ENCODE measurements at regions not wholly inside any gene's neighbourhood (a gene's known extent, or its start where the extent isn't known, plus 50 kb on each side); places are given as distances from the start of the nearest gene placed in this dataset.

DNA sequence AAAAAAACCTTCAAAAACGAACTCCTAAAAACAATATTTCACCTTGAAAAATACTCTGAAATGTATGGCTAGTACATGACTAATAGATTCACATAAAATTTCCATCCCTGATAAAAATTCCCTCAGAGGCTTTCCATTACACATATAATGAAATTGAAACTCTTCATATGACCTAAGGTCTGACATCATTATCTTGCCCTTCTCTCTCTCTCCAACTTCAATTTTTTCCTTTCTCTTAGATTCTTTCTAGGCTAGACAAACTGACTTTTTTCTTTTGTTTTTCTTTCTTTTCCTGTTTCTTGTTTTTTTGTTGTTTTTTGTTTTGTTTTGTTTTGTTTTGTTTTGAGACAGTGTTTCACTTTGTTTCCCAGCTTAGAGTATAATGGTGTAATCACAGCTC is 1220.5 kb downstream of the ROBO2 start:
- no peak for TF ChIP-seq POLR2AphosphoS5 (IDR thresholded peaks at IDR 0.05)
- TF ChIP-seq, protein P1, sequence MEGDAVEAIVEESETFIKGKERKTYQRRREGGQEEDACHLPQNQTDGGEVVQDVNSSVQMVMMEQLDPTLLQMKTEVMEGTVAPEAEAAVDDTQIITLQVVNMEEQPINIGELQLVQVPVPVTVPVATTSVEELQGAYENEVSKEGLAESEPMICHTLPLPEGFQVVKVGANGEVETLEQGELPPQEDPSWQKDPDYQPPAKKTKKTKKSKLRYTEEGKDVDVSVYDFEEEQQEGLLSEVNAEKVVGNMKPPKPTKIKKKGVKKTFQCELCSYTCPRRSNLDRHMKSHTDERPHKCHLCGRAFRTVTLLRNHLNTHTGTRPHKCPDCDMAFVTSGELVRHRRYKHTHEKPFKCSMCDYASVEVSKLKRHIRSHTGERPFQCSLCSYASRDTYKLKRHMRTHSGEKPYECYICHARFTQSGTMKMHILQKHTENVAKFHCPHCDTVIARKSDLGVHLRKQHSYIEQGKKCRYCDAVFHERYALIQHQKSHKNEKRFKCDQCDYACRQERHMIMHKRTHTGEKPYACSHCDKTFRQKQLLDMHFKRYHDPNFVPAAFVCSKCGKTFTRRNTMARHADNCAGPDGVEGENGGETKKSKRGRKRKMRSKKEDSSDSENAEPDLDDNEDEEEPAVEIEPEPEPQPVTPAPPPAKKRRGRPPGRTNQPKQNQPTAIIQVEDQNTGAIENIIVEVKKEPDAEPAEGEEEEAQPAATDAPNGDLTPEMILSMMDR (IDR thresholded peaks at IDR 0.05) = no peak
- TF ChIP-seq EP300 (IDR thresholded peaks at IDR 0.05) = no peak
- TF ChIP-seq POLR2A (IDR thresholded peaks at IDR 0.05) = no peak

Measured in upper lobe of left lung (tissue), 4 donors.